ENCODE measurements at regions not wholly inside any gene's neighbourhood (a gene's known extent, or its start where the extent isn't known, plus 50 kb on each side); places are given as distances from the start of the nearest gene placed in this dataset.

GRCh38 chr15:88746451-88746850, 56.8 kb upstream of the ACAN start:
- H3K9me3 Mint-ChIP-seq (ENCODE audit: insufficient read depth) = no peaks in the 10 kb centered on the region
- ChIA-PET CTCF (interaction anchor here (0.9 kb wide), 1 partner anchor 108 kb away, joined by 3 read pairs; the partner anchor contains the start of gene ISG20), POLR2A (no interaction called here)
- DNase-seq = no peak
- no peaks in the 10 kb centered on the region for H3K36me3 Mint-ChIP-seq (ENCODE audit: low read depth)
- H3K27ac Mint-ChIP-seq = no peak overlapping the region
- H3K27me3 Mint-ChIP-seq (ENCODE audit: low read depth) = peaks cover 33% of the 10 kb centered on the region
- H3K4me1 Mint-ChIP-seq (ENCODE audit: low read depth) = no peaks in the 10 kb centered on the region
- no peak overlapping the region for H3K4me3 Mint-ChIP-seq
- no peak for ATAC-seq

- Mint-ChIP-seq H3K27me3 (ENCODE audit: low read depth) (peaks cover 33% of the 10 kb centered on the region), H3K9me3 (ENCODE audit: insufficient read depth) (no peaks in the 10 kb centered on the region), H3K4me1 (ENCODE audit: low read depth) (no peaks in the 10 kb centered on the region), H3K36me3 (ENCODE audit: low read depth) (no peaks in the 10 kb centered on the region), H3K27ac (no peak overlapping the region), H3K4me3 (no peak overlapping the region)
- DNase-seq (no peak), ATAC-seq (no peak)
- ChIA-PET POLR2A (no interaction called here), CTCF (no interaction called here)
Observed at GRCh38 chr15:88747111-88747510, 56.1 kb upstream of the ACAN start.

GRCh38 chr15:88747631-88748030, 55.6 kb upstream of the ACAN start:
- ATAC-seq (no peak), DNase-seq (no peak)
- Mint-ChIP-seq H3K4me3 (no peak overlapping the region), H3K9me3 (ENCODE audit: insufficient read depth) (no peaks in the 10 kb centered on the region), H3K4me1 (ENCODE audit: low read depth) (no peaks in the 10 kb centered on the region), H3K36me3 (ENCODE audit: low read depth) (no peaks in the 10 kb centered on the region), H3K27me3 (ENCODE audit: low read depth) (peaks cover 35% of the 10 kb centered on the region), H3K27ac (no peak overlapping the region)
- CTCF ChIA-PET = no interaction called here
- POLR2A ChIA-PET = no interaction called here

GRCh38 chr15:88748081-88748480, 55.2 kb upstream of the ACAN start:
- POLR2A ChIA-PET = no interaction called here
- CTCF ChIA-PET = no interaction called here
- Mint-ChIP-seq H3K27me3 (ENCODE audit: low read depth) (peaks cover 38% of the 10 kb centered on the region), H3K27ac (no peak overlapping the region), H3K36me3 (ENCODE audit: low read depth) (no peaks in the 10 kb centered on the region), H3K9me3 (ENCODE audit: insufficient read depth) (no peaks in the 10 kb centered on the region), H3K4me3 (no peak overlapping the region), H3K4me1 (ENCODE audit: low read depth) (no peaks in the 10 kb centered on the region)
- ATAC-seq (no peak), DNase-seq (no peak)

GRCh38 chr15:88748651-88749050, 54.6 kb upstream of the ACAN start:
- ChIA-PET POLR2A (no interaction called here), CTCF (no interaction called here)
- Mint-ChIP-seq H3K4me1 (ENCODE audit: low read depth) (no peaks in the 10 kb centered on the region), H3K4me3 (no peak overlapping the region), H3K27ac (no peak overlapping the region), H3K27me3 (ENCODE audit: low read depth) (peaks cover 41% of the 10 kb centered on the region), H3K36me3 (ENCODE audit: low read depth) (no peaks in the 10 kb centered on the region), H3K9me3 (ENCODE audit: insufficient read depth) (no peaks in the 10 kb centered on the region)
- ATAC-seq (no peak), DNase-seq (no peak)

GRCh38 chr15:88749699-88750098, 53.5 kb upstream of the ACAN start:
- CTCF ChIA-PET = no interaction called here
- H3K36me3 Mint-ChIP-seq (ENCODE audit: low read depth) = no peaks in the 10 kb centered on the region
- no peak for DNase-seq
- H3K27ac Mint-ChIP-seq = no peak overlapping the region
- POLR2A ChIA-PET = no interaction called here
- H3K4me1 Mint-ChIP-seq (ENCODE audit: low read depth) = no peaks in the 10 kb centered on the region
- no peaks in the 10 kb centered on the region for H3K9me3 Mint-ChIP-seq (ENCODE audit: insufficient read depth)
- H3K27me3 Mint-ChIP-seq (ENCODE audit: low read depth) = peaks cover 42% of the 10 kb centered on the region
- ATAC-seq = no peak
- H3K4me3 Mint-ChIP-seq = no peak overlapping the region

- peaks cover 37% of the 10 kb centered on the region for H3K27me3 Mint-ChIP-seq (ENCODE audit: low read depth)
- DNase-seq (no peak), ATAC-seq (no peak)
- H3K4me3 Mint-ChIP-seq = no peak overlapping the region
- H3K27ac Mint-ChIP-seq = no peak overlapping the region
- H3K4me1 Mint-ChIP-seq (ENCODE audit: low read depth) = no peaks in the 10 kb centered on the region
- POLR2A ChIA-PET = no interaction called here
- CTCF ChIA-PET = no interaction called here
- no peaks in the 10 kb centered on the region for H3K36me3 Mint-ChIP-seq (ENCODE audit: low read depth)
- H3K9me3 Mint-ChIP-seq (ENCODE audit: insufficient read depth) = no peaks in the 10 kb centered on the region
Observed at GRCh38 chr15:88752501-88752900, 50.7 kb upstream of the ACAN start.

GRCh38 chr15:88752951-88753350, 50.3 kb upstream of the ACAN start:
- H3K4me1 Mint-ChIP-seq (ENCODE audit: low read depth) = no peaks in the 10 kb centered on the region
- CTCF ChIA-PET = interaction anchor here (1.6 kb wide), 1 partner anchor 10 kb away, joined by 3 read pairs; no protein-coding TSS in a partner anchor
- no peak overlapping the region for H3K4me3 Mint-ChIP-seq
- H3K27ac Mint-ChIP-seq = no peak overlapping the region
- H3K36me3 Mint-ChIP-seq (ENCODE audit: low read depth) = no peaks in the 10 kb centered on the region
- H3K9me3 Mint-ChIP-seq (ENCODE audit: insufficient read depth) = no peaks in the 10 kb centered on the region
- ATAC-seq (no peak), DNase-seq (no peak)
- POLR2A ChIA-PET = no interaction called here
- peaks cover 37% of the 10 kb centered on the region for H3K27me3 Mint-ChIP-seq (ENCODE audit: low read depth)
